PFSK-1 (cell line): ENCODE measurements at regions not wholly inside any gene's neighbourhood (a gene's known extent, or its start where the extent isn't known, plus 50 kb on each side); places are given as distances from the start of the nearest gene placed in this dataset.

Experiments used
- FOXP2 ChIP-seq: optimal IDR thresholded peaks from 2 replicates; pipeline ENCODE3; 2011; ENCODE audit warnings: borderline replicate concordance, control low read depth, inconsistent platforms; ENCODE audit not compliant: insufficient read depth; ENCODE audit errors: extremely low read length, extremely low read depth
- POLR2AphosphoS5 ChIP-seq: IDR thresholded peaks from 2 replicates; pipeline ENCODE4 v1.6.1; 2012; ENCODE audit warnings: low read depth, mild to moderate bottlenecking, control low read depth, low read length, moderate library complexity
- SIN3A ChIP-seq: IDR thresholded peaks from 2 replicates; pipeline ENCODE4 v1.6.1; 2012; ENCODE audit warnings: mild to moderate bottlenecking, low read length, moderate library complexity, borderline replicate concordance; ENCODE audit not compliant: insufficient read depth
- TAF1 ChIP-seq: IDR thresholded peaks from 2 replicates; pipeline ENCODE4 v1.6.1; 2012; ENCODE audit warnings: low read length, control low read depth, borderline replicate concordance; ENCODE audit not compliant: insufficient read depth
- TF ChIP-seq, protein P1 (sequence below), 2 experiments: IDR thresholded peaks; 2 replicates each; pipeline versions ENCODE4 v1.6.1 to v1.8.0; 2011 to 2012; ENCODE audit warnings: low read depth in 2 of 2, low read length in 2 of 2, control low read depth in 1 of 2, inconsistent platforms in 1 of 2, mild to moderate bottlenecking in 1 of 2, moderate library complexity in 1 of 2; ENCODE audit not compliant: insufficient read depth in 1 of 2

DNA sequence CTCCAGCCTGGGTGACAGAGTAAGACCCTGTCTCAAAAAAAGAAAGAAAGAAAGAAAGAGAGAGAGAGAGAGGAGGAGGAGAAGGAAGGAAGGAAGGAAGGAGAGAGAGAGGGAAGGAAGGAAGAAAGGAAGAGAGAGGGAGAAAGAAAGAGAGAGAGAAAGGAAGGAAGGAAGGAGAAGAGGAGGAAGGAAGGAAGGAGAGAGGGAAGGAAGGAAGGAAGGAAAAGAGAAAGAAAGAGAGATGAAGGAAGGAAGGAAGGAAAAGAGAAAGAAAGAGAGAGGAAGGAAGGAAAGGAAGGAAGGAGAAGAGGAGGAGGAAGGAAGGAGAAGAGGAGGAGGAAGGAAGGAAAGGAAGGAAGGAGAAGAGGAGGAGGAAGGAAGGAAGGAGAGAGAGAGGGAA is 82.2 kb upstream of the ATP1B1 start:
- TF ChIP-seq FOXP2, result no peak
- TF ChIP-seq TAF1, result no peak
- TF ChIP-seq SIN3A, result no peak
- TF ChIP-seq POLR2AphosphoS5, result no peak
- TF ChIP-seq, protein P1, sequence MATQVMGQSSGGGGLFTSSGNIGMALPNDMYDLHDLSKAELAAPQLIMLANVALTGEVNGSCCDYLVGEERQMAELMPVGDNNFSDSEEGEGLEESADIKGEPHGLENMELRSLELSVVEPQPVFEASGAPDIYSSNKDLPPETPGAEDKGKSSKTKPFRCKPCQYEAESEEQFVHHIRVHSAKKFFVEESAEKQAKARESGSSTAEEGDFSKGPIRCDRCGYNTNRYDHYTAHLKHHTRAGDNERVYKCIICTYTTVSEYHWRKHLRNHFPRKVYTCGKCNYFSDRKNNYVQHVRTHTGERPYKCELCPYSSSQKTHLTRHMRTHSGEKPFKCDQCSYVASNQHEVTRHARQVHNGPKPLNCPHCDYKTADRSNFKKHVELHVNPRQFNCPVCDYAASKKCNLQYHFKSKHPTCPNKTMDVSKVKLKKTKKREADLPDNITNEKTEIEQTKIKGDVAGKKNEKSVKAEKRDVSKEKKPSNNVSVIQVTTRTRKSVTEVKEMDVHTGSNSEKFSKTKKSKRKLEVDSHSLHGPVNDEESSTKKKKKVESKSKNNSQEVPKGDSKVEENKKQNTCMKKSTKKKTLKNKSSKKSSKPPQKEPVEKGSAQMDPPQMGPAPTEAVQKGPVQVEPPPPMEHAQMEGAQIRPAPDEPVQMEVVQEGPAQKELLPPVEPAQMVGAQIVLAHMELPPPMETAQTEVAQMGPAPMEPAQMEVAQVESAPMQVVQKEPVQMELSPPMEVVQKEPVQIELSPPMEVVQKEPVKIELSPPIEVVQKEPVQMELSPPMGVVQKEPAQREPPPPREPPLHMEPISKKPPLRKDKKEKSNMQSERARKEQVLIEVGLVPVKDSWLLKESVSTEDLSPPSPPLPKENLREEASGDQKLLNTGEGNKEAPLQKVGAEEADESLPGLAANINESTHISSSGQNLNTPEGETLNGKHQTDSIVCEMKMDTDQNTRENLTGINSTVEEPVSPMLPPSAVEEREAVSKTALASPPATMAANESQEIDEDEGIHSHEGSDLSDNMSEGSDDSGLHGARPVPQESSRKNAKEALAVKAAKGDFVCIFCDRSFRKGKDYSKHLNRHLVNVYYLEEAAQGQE (IDR thresholded peaks at IDR 0.05; ENCODE audit: insufficient read depth in 1 of 2, low read depth in 2 of 2, low read length in 2 of 2), result no peak

DNA sequence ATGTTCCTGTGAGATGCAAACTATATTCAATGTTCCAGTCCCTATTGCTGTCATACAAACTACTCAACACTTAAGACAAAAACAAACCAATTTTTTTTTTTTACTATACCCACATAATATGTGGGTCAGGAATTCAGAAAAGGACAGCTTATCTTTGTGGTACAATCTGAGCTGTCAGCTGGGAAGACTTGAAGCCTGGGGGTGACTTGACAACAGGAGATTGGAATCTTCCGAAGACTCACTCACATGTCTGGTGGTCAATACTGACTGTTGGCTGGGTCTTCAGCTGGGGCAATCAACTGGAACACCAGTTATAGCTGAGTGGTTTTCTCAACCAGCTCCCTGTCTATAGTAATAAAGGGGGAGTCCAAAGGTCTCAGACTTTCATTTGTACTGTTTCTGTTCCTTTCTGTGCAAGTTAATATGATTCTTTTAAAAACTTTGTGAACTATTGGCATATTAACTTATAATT is 81.7 kb upstream of the ATP1B1 start:
- TF ChIP-seq POLR2AphosphoS5, result no peak
- no peak for TF ChIP-seq SIN3A
- TF ChIP-seq, protein P1 (IDR thresholded peaks at IDR 0.05; ENCODE audit: insufficient read depth in 1 of 2, low read depth in 2 of 2, low read length in 2 of 2), result no peak
- TF ChIP-seq FOXP2, result no peak

DNA sequence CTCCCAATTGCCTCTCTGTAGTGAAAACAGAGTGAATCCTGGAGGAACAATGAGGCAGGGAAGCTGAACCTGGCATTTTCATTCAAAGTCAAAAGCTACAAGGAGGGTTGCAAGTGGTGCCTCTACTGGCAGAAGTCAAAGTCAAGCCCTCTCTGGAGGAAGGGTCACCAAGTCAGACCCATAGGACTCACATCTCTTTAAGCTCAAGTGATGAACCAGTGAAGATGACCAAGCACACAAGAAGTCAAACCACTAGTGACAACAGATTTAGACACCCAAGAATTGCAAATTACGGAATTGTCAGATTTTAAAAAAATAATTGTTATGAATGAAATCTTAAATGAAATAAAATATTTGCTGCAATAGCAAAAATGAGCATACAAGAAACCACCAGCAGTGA is 81.1 kb upstream of the ATP1B1 start:
- TF ChIP-seq SIN3A (no peak), FOXP2 (no peak), TAF1 (no peak), POLR2AphosphoS5 (no peak)
- TF ChIP-seq, protein P1 (IDR thresholded peaks at IDR 0.05; ENCODE audit: insufficient read depth in 1 of 2, low read depth in 2 of 2, low read length in 2 of 2), result no peak

DNA sequence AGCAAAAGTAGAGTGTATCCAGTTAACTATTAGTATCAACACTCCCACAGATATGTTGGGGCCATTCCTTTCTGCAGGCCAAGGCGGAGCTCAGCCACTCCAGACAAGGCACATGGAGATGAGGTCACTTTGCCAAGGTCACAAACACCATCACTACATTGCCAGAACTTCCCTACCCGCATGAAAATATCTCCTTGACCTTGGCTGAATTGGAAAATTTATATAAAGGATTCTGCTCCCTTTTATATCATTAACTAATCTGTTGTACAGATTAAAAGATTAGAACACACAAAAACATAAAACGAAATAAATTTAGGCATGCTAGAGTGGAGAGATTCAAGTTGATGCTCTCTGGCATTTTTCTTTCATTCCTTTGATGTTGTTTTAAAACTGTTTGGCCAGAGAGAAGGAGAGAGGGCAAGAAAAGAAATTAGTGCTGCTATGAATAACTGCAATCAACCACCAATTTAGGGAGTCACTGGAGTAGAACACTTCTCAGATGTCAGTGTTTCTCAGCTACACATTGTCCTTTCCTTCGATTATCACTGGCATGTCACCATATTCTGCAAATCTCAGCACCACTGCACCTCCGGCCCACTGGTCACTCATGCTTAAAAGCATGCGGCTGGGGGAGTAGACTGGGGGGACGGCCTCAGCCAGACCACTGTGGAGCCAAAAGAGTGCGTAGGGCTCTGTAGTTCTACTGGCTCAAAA is 78.7 kb upstream of the ATP1B1 start:
- TF ChIP-seq FOXP2 (no peak), POLR2AphosphoS5 (no peak), TAF1 (no peak), SIN3A (no peak)
- TF ChIP-seq, protein P1 (IDR thresholded peaks at IDR 0.05; ENCODE audit: insufficient read depth in 1 of 2, low read depth in 2 of 2, low read length in 2 of 2), result no peak
